ENCODE measurements at regions not wholly inside any gene's neighbourhood (a gene's known extent, or its start where the extent isn't known, plus 50 kb on each side); places are given as distances from the start of the nearest gene placed in this dataset.

DNA sequence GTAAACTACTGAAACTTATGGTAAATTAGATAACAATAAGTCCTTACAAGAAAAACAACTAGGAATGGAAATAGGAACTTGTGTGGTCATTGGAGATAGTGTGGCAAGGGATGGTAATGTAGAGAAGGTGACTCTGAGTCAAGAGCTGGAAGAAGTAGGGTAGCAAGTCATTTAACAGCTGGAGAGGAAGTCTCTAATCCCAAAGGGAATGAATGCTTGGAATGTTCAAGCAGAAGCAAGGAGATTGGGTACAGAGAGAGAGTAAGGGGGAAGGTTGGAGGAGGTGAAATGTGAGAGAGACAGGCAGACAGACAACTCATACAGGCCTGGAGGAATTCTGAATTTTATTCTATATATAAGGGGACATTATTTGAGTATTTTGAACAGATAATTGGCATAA is 260.6 kb upstream of the MAD2L1 start:
- intact Hi-C loops (cut with DNase I, micrococcal nuclease) = no loop called here
- DNase-seq (no peak), ATAC-seq (no peak)

DNA sequence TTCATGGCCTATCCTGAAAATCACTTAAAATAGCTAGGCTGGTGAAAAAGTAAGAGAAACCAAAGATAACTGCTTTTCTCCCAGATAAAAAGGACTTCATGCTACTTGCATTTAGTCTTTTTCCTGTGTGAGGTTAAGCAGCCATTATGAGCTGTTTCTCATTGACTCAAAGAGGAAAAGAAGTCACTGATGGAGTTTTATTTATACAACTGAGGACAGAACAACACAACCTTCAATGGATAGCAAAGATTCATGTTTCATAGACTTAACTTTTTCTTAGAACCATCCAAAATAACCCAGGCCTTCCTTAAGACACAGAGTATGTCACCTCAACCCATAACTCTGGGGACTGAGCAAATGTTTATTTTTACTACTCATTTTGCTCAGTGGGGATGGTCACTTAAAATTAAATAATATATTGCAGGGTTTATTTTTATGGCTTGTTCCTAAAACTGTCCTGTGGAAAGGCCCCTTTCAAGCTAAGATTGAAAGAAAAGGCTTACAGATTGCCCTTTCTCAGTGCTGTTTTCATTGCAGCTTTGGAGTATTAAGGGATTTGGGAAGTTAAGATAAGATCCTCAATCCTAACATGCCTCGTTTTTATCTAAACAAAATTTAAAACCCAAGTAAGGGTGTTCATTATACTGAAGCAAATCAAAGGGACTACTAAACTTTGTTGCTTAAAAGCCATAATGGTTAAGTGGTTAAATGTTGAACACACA is 252.6 kb upstream of the MAD2L1 start:
- peaks cover 5% of the 10 kb centered on the region for H3K27me3 Mint-ChIP-seq
- no peaks in the 10 kb centered on the region for H3K9me3 Mint-ChIP-seq (ENCODE audit: low read depth)
- no peak overlapping the region for H3K27ac Mint-ChIP-seq
- no peaks in the 10 kb centered on the region for H3K36me3 Mint-ChIP-seq (ENCODE audit: low read depth)
- POLR2A ChIA-PET = no interaction called here
- CTCF ChIA-PET = interaction anchor here (0.6 kb wide), 1 partner anchor 15 kb away, joined by 3 read pairs; no protein-coding TSS in a partner anchor
- DNase-seq (no peak), ATAC-seq (no peak)
- H3K4me3 Mint-ChIP-seq = no peak overlapping the region
- no peaks in the 10 kb centered on the region for H3K4me1 Mint-ChIP-seq
- intact Hi-C loops (cut with DNase I, micrococcal nuclease) = no loop called here

More for the DNA sequence above, 260.6 kb upstream of the MAD2L1 start:
- Mint-ChIP-seq H3K27ac (no peak overlapping the region), H3K4me3 (no peak overlapping the region), H3K36me3 (ENCODE audit: low read depth) (no peaks in the 10 kb centered on the region), H3K9me3 (ENCODE audit: low read depth) (no peaks in the 10 kb centered on the region), H3K27me3 (peaks cover 10% of the 10 kb centered on the region), H3K4me1 (peaks cover 12% of the 10 kb centered on the region)
- ChIA-PET POLR2A (no interaction called here), CTCF (no interaction called here)

DNA sequence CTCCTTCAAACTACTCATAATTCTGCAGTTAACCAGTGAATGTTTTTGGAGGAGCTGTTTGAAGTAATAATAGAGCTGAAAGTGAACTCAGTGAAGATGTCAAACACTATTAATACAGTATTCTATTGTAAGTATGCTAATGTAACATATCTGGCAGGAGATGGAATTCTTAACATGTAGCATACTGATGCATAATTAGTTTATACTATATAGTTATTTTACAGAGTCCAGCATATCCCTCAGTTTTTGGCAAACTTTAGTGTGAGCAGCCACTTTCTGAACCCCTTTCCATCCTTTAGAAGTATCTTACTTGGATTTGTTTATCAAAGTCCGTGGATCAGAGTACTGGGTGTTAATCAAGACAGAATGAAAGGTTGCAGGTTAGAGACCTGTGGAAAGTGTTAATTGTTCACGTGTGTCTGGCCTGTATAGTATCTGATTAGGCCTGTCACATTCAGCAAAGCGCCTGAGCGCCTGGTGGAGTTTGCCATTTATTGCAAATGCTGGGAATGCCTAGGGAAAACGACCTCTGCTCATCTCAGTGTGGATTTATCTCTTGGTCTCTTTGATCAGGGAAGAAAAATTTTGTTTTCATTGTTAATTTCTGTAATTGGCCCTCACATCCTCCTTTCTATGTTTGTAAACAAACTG is 251.7 kb upstream of the MAD2L1 start:
- ChIA-PET POLR2A (no interaction called here), CTCF (interaction anchor here (0.8 kb wide), 1 partner anchor 16 kb away, joined by 3 read pairs; no protein-coding TSS in a partner anchor)
- peaks cover 5% of the 10 kb centered on the region for H3K27me3 Mint-ChIP-seq
- H3K4me1 Mint-ChIP-seq = no peaks in the 10 kb centered on the region
- ATAC-seq (no peak), DNase-seq (no peak)
- H3K9me3 Mint-ChIP-seq (ENCODE audit: low read depth) = no peaks in the 10 kb centered on the region
- no peak overlapping the region for H3K4me3 Mint-ChIP-seq
- H3K27ac Mint-ChIP-seq = no peak overlapping the region
- H3K36me3 Mint-ChIP-seq (ENCODE audit: low read depth) = no peaks in the 10 kb centered on the region
- intact Hi-C loops (cut with DNase I, micrococcal nuclease) = no loop called here

DNA sequence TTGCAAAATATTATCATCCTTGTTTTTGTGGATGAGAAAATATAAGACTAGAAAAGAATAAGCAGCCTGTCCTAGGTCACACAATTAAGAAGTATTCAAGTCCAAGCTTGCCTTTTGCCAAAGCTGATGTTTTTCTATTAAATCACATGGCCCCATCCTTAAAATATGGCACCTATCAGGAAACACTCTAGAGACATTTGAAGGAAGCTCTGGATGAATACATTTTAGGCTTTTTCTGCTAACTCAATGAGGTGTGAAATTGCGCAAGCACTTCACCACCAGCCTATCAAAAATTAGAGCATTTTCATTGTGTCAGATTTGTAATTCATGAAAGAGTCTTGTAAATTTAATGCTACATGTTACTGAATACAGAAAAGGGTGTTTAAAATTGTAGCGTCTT is 251.1 kb upstream of the MAD2L1 start:
- POLR2A ChIA-PET = no interaction called here
- H3K27ac Mint-ChIP-seq = no peak overlapping the region
- H3K4me3 Mint-ChIP-seq = no peak overlapping the region
- peaks cover 4% of the 10 kb centered on the region for H3K27me3 Mint-ChIP-seq
- no peaks in the 10 kb centered on the region for H3K9me3 Mint-ChIP-seq (ENCODE audit: low read depth)
- intact Hi-C loops (cut with DNase I, micrococcal nuclease) = no loop called here
- DNase-seq (no peak), ATAC-seq (no peak)
- CTCF ChIA-PET = interaction anchor here (0.8 kb wide), 1 partner anchor 15 kb away, joined by 3 read pairs; no protein-coding TSS in a partner anchor
- no peaks in the 10 kb centered on the region for H3K4me1 Mint-ChIP-seq
- H3K36me3 Mint-ChIP-seq (ENCODE audit: low read depth) = no peaks in the 10 kb centered on the region

DNA sequence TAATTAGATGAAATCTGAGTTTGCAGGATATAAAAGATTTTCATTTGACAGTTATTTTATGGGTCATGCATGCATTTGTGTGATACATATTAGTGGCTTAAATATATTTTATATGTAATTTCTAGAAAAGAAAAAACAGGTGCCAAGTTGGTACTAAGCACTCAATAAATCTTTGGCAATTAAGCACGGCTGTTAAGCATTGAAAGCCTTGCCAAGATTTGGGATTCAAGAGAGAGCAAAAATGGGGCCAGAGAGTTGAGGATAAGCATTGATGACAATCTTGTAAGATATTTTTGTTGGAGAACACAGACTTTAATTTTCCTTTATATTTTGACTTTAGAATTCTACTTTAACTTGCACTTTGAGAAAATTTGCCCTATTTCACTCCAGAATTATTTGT is 249.8 kb upstream of the MAD2L1 start:
- intact Hi-C loops (cut with DNase I, micrococcal nuclease) = no loop called here
- no peaks in the 10 kb centered on the region for H3K36me3 Mint-ChIP-seq (ENCODE audit: low read depth)
- H3K4me3 Mint-ChIP-seq = no peak overlapping the region
- H3K27ac Mint-ChIP-seq = no peak overlapping the region
- no peaks in the 10 kb centered on the region for H3K4me1 Mint-ChIP-seq
- H3K27me3 Mint-ChIP-seq = no peaks in the 10 kb centered on the region
- DNase-seq (no peak), ATAC-seq (no peak)
- CTCF ChIA-PET = no interaction called here
- POLR2A ChIA-PET = no interaction called here
- H3K9me3 Mint-ChIP-seq (ENCODE audit: low read depth) = no peaks in the 10 kb centered on the region

DNA sequence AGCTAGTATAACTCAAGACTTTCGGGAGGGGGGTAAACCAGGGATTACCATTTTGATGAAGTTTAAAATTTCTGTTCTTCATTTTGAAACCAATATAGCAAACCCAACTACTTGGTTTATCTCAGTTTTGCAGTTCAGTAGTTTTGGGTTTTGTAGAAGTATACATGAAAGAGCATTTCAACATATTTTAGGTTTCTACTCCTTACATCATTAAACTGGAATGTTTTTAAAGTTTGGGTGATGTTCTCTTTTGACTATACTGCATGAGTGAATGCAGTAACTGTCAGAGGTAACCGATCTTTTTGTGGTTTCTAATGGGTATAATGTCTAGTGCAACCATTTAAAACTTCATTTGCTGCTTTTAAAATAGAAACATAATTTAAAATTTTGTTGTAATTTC is 248.3 kb upstream of the MAD2L1 start:
- DNase-seq = no peak
- H3K36me3 Mint-ChIP-seq (ENCODE audit: low read depth) = no peaks in the 10 kb centered on the region
- peaks cover 5% of the 10 kb centered on the region for H3K27me3 Mint-ChIP-seq
- no peak overlapping the region for H3K27ac Mint-ChIP-seq
- ATAC-seq = no peak
- H3K9me3 Mint-ChIP-seq (ENCODE audit: low read depth) = no peaks in the 10 kb centered on the region
- no peaks in the 10 kb centered on the region for H3K4me1 Mint-ChIP-seq
- no peak overlapping the region for H3K4me3 Mint-ChIP-seq
- intact Hi-C loops (cut with DNase I, micrococcal nuclease) = no loop called here
- CTCF ChIA-PET = no interaction called here
- POLR2A ChIA-PET = no interaction called here

DNA sequence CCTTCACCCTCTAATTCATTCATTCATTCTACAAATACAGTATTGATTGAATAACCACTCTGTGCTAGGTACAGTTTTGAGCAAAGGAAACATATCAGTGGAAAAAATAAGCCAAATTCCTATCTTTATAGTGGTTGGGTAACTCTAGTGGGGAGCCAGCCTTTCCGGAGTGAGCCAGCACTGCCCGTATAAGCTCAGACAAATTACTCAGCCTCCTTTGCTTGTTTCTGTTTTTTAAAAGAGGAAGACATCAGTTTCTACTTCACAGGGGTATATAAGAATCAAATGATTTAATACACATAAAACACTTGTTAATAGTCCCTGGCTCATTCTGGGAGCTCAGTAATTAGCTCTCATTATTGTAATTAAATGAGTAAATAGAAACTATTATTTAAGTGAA is 238.2 kb upstream of the MAD2L1 start:
- Mint-ChIP-seq H3K36me3 (ENCODE audit: low read depth) (no peaks in the 10 kb centered on the region), H3K4me3 (no peak overlapping the region), H3K4me1 (no peaks in the 10 kb centered on the region), H3K27me3 (peaks cover 7% of the 10 kb centered on the region), H3K27ac (no peak overlapping the region), H3K9me3 (ENCODE audit: low read depth) (peaks cover 2% of the 10 kb centered on the region)
- DNase-seq (no peak), ATAC-seq (no peak)
- ChIA-PET POLR2A (no interaction called here), CTCF (no interaction called here)
- intact Hi-C loops (cut with DNase I, micrococcal nuclease) = no loop called here

DNA sequence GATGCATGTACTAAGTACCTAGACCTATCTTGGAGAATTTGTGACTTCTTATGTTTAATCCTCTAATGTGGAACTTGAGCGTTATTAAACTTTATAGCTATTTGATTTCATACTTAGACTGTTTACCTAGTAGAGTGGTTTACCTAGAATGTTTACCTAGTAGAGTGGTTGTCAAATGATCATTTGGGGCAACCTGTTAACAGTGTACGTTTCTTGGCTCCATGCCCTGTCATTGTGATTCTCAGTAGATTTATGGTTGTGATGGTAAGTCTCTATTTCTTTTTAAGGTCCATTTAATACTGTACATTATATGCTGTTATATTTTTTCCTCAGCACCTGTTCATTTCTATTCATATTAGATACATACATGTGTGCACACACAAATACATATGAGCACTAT is 233.0 kb upstream of the MAD2L1 start:
- intact Hi-C loops (cut with DNase I, micrococcal nuclease) = no loop called here
- Mint-ChIP-seq H3K36me3 (ENCODE audit: low read depth) (no peaks in the 10 kb centered on the region), H3K27me3 (peaks cover 2% of the 10 kb centered on the region), H3K4me1 (no peaks in the 10 kb centered on the region), H3K4me3 (no peak overlapping the region), H3K9me3 (ENCODE audit: low read depth) (no peaks in the 10 kb centered on the region), H3K27ac (no peak overlapping the region)
- DNase-seq (no peak), ATAC-seq (no peak)
- ChIA-PET POLR2A (no interaction called here), CTCF (no interaction called here)

DNA sequence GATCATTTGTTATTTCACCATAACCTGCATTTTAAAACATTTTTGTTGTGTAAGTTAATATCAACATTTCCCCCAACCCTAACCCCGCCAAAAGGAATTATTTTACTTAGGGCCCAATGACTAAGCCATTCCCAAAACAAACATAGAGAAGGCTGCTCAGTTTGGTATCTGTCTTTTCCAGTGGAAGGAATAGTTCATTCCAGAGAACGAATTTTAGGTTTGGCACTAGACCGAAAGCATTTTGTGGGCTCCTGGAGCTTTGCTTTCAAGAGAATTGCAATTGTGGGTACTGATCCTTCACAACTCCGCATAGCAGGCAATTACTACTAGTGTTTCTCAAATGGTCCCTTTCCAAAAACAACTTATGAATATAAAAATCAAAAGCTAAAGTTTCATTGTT is 226.7 kb upstream of the MAD2L1 start:
- H3K9me3 Mint-ChIP-seq (ENCODE audit: low read depth) = no peaks in the 10 kb centered on the region
- H3K36me3 Mint-ChIP-seq (ENCODE audit: low read depth) = no peaks in the 10 kb centered on the region
- no peak overlapping the region for H3K4me3 Mint-ChIP-seq
- no peaks in the 10 kb centered on the region for H3K4me1 Mint-ChIP-seq
- no peak for ATAC-seq
- H3K27ac Mint-ChIP-seq = no peak overlapping the region
- H3K27me3 Mint-ChIP-seq = no peaks in the 10 kb centered on the region
- no peak for DNase-seq
- POLR2A ChIA-PET = no interaction called here
- intact Hi-C loops (cut with DNase I, micrococcal nuclease) = no loop called here
- CTCF ChIA-PET = no interaction called here

DNA sequence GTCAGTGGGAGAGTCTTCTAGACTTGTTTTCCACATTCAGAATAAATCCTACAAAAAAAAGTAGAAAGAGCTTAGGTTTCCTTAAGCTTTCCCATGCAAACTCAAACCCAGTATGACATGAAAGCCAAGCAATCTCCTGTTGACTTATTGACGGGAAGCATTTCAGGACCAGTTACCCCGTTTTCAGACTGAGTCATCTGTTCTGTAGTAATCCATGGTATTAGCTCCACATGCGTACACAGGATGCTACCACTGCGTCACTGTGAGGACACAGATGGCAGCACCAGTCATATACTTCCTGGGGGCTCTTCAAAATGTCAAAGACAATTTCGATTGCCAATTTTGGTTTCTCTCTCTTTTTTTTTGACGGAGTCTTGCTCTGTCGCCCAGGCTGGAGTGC is 224.9 kb upstream of the MAD2L1 start:
- Mint-ChIP-seq H3K9me3 (ENCODE audit: low read depth) (no peaks in the 10 kb centered on the region), H3K4me3 (no peak overlapping the region), H3K4me1 (no peaks in the 10 kb centered on the region), H3K36me3 (ENCODE audit: low read depth) (no peaks in the 10 kb centered on the region), H3K27ac (no peak overlapping the region), H3K27me3 (no peaks in the 10 kb centered on the region)
- intact Hi-C loops (cut with DNase I, micrococcal nuclease) = no loop called here
- DNase-seq (no peak), ATAC-seq (no peak)
- POLR2A ChIA-PET = no interaction called here
- CTCF ChIA-PET = no interaction called here

DNA sequence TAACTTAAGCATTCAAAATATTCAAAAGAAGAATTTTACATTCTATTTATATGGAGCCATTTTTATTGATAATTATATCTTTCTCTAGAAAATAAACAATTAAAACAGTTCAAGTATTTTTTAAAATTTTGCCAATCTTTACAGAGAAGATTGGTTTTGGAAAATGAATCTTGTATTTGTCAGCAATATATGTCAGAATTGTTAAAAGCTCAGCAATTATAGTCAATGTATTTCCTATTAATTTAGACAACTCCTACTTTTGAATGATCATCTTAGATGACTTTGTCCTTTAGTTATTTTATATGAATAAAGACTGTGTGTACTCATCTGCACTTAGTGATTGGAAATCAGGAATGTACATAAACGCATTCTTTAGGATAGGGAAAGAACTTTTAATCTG is 223.9 kb upstream of the MAD2L1 start:
- ChIA-PET CTCF (no interaction called here), POLR2A (no interaction called here)
- Mint-ChIP-seq H3K27ac (no peak overlapping the region), H3K4me1 (no peaks in the 10 kb centered on the region), H3K4me3 (no peak overlapping the region), H3K27me3 (no peaks in the 10 kb centered on the region), H3K9me3 (ENCODE audit: low read depth) (no peaks in the 10 kb centered on the region), H3K36me3 (ENCODE audit: low read depth) (no peaks in the 10 kb centered on the region)
- DNase-seq (no peak), ATAC-seq (no peak)
- intact Hi-C loops (cut with DNase I, micrococcal nuclease) = no loop called here

DNA sequence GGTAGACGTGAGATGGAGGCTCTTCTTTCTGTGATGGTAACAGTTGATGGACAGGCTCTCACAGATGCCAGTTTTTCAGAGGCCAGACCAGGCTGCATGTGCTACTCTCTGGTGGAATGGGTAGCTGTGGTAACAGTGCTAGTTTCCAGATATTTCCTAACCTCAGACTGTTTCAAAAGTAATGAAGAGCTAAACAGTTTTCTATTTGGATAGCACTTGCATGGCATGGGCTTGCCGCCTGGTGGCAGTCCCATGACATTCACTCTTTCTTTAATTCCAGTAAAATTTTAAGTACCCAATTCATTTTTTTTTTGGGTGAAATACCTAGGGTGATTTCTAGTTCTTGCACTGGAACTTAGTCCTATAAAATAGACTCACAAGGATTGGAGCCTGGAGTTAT is 220.2 kb upstream of the MAD2L1 start:
- no peaks in the 10 kb centered on the region for H3K36me3 Mint-ChIP-seq (ENCODE audit: low read depth)
- intact Hi-C loops (cut with DNase I, micrococcal nuclease) = no loop called here
- no peak overlapping the region for H3K4me3 Mint-ChIP-seq
- ChIA-PET POLR2A (no interaction called here), CTCF (no interaction called here)
- H3K27me3 Mint-ChIP-seq = peaks cover 5% of the 10 kb centered on the region
- no peaks in the 10 kb centered on the region for H3K9me3 Mint-ChIP-seq (ENCODE audit: low read depth)
- DNase-seq (no peak), ATAC-seq (no peak)
- no peaks in the 10 kb centered on the region for H3K4me1 Mint-ChIP-seq
- H3K27ac Mint-ChIP-seq = no peak overlapping the region

Data from activated CD4-positive, alpha-beta T cell treated with anti-CD3 and anti-CD28 coated beads for 36 hours (primary cell).